GM13977 (cell line): ENCODE measurements at regions not wholly inside any gene's neighbourhood (a gene's known extent, or its start where the extent isn't known, plus 50 kb on each side); places are given as distances from the start of the nearest gene placed in this dataset.

Experiments
- DNase-seq: peaks from one replicate; pipeline ENCODE4 v3.0.0; 2012; ENCODE audit warnings: low spot score
- CTCF ChIP-seq: IDR thresholded peaks from 2 replicates; pipeline ENCODE4 v1.5.1; 2012; ENCODE audit warnings: mild to moderate bottlenecking, control low read depth; ENCODE audit not compliant: insufficient read depth; ENCODE audit errors: extremely low read depth, missing control alignments
- in situ Hi-C: fragments of 300-500 bp; cut with MboI; formaldehyde crosslinking; loops from one replicate; pipeline ENCODE4 v1.12.0; 2022; ENCODE audit warnings: low sequenced_read_pairs, low pct_unique_long_range_greater_than_20kb, mixed read lengths, inconsistent platforms; ENCODE audit not compliant: unreplicated experiment

GRCh38 chrX:19181345-19181744 lies 59.1 kb upstream of the ADGRG2 start:
- no peak for TF ChIP-seq CTCF
- no peak for DNase-seq
- in situ Hi-C loops, result no loop called here

- TF ChIP-seq CTCF, result no peak
- DNase-seq, result no peak
- in situ Hi-C loops, result no loop called here
Observed at GRCh38 chrX:19182785-19183184, 60.5 kb upstream of the ADGRG2 start.

DNA sequence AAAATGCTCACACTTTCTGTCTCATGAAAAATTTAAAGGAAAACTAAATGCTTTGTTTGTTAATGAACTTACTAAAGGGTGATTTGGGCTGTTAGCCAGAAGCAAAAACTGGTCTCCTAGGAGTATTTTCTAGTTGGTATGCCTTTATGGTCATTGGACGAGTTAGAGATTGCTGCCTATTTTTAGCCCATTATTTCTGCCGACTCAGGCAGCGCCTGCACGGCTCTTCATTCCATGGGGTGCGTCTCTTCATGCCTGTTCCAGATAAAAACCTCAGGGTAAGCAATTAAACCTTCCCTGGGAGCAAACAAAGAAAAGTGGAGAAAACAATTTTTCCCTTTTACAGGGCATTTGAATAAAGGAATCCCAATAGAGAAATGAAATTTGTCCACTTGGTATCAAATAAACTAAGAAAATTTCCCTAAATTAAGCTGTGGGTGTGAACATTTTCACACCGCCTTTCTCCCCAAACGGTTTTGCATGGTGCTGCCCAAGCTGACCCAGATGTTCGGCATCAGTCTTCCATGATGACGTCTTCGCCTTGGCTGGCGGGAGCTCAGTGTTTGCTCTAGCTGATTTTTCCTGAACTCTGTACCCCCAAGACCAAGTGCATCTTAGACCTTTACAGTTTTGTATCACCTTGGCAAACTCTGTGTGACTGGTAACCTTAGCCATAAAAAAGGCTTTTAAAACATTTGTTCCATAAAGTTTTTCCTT lies 61.7 kb upstream of the ADGRG2 start:
- DNase-seq, result no peak
- no peak for TF ChIP-seq CTCF
- in situ Hi-C loops, result no loop called here

DNA sequence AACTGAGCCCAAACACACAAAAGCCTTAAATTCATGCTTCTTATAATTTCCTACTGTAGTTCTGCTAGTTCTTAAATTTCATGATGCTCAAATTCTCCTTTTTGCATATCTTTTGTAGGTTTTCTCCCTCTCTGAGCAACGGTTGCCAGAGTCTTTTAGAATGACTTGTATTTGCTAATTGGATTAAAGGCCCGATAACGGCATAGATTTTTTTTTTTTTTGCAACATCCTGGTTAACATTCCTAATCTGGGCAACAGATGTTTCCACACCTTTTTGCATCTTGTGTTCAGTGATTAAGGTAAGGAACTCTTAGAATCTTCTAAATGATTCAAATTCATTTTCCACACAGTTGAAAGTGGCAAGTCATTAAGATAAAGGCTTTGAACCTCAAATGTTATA lies 66.3 kb upstream of the ADGRG2 start:
- in situ Hi-C loops, result no loop called here
- TF ChIP-seq CTCF, result no peak
- DNase-seq, result no peak

- in situ Hi-C loops, result no loop called here
Observed at GRCh38 chrX:19190902-19191301, 68.6 kb upstream of the ADGRG2 start.

DNA sequence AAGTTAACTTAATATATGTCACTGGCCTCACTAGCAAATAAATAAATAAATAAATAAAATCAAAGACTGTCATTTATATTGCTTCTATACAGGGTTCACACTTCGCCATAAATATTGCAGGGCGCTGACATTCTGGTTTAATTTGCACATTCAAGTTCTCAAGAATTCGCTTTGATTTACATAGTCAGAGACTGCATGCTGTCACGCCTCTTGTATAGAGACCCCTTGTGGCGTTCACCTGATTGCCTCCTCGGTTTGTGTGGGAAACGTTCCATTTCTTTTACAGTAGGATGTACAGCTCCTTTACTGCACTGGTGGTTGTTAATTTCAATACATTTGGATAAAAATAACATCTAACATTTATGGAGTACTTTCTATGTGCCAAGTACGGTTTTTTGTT lies 71.3 kb upstream of the ADGRG2 start:
- in situ Hi-C loops, result no loop called here
- TF ChIP-seq CTCF, result no peak
- no peak for DNase-seq

More at GRCh38 chrX:19190902-19191301, 68.6 kb upstream of the ADGRG2 start:
- no peak for TF ChIP-seq CTCF
- DNase-seq, result no peak
